PC-3 (cell line): ENCODE measurements at regions not wholly inside any gene's neighbourhood (a gene's known extent, or its start where the extent isn't known, plus 50 kb on each side); places are given as distances from the start of the nearest gene placed in this dataset.

Experiments used
- EZH2 ChIP-seq: fragments of 300-600 bp; sonication (generic); IDR thresholded peaks from one replicate; pipeline ENCODE4 v1.6.1; 2017; ENCODE audit warnings: antibody characterized with exemption, mild to moderate bottlenecking, low read length; ENCODE audit not compliant: unreplicated experiment
- EZH2phosphoT487 ChIP-seq: fragments of 300-600 bp; sonication (generic); IDR thresholded peaks from 2 replicates; pipeline ENCODE4 v1.6.1; 2018; ENCODE audit warnings: mild to moderate bottlenecking, antibody characterized with exemption, low read length, borderline replicate concordance
- TF ChIP-seq, protein P1 (sequence below): fragments of 300-600 bp; sonication (generic); conservative IDR thresholded peaks from 2 replicates; pipeline ENCODE4 v1.5.1; 2017; ENCODE audit warnings: antibody characterized with exemption, low read depth, mild to moderate bottlenecking, low read length

DNA sequence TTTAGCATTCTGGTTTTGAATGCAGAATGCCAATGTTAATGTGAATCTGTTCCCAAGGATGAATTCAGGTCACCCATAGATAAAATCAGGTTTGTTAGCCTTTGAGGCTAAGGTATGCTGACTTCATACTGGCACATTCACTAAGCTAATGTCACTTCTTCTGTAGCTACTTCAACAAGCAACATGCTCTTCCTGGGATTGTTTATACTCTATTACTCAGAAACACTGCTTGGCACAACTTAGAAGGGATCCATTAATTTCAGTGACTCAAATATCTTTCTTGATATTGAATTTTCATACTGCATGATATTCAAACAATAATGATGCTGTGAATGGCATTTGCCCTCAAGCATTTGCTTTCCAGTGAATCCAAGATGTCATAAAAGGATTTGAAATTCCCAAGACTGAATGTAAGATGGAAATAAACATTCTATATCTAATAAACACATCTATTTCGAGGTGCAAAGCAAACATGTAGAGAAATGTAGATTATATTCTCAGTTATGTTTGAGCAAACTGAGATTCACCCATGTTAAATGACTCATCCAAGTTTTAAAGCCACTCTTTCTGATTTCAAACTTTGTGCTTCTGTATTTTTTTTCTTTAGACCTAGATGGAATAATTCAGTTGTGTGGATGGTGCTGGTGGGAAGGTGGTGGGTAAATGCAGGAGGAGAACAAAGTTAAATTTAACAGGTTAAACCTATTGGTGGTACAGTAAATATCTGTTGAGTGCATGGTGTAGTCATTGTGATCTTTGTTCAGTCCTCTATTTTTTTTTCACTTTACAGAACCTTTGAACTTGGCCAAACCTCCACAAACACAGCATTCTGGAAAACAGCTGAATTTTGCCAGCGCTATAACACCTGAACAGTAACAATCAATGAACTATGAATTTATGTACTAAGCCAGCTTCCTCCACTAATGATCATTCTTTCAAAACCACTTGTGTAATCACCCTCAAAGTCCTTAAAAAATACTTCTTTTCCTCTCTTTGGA, 162.1 kb upstream of the XIRP2 start:
- TF ChIP-seq, protein P1, sequence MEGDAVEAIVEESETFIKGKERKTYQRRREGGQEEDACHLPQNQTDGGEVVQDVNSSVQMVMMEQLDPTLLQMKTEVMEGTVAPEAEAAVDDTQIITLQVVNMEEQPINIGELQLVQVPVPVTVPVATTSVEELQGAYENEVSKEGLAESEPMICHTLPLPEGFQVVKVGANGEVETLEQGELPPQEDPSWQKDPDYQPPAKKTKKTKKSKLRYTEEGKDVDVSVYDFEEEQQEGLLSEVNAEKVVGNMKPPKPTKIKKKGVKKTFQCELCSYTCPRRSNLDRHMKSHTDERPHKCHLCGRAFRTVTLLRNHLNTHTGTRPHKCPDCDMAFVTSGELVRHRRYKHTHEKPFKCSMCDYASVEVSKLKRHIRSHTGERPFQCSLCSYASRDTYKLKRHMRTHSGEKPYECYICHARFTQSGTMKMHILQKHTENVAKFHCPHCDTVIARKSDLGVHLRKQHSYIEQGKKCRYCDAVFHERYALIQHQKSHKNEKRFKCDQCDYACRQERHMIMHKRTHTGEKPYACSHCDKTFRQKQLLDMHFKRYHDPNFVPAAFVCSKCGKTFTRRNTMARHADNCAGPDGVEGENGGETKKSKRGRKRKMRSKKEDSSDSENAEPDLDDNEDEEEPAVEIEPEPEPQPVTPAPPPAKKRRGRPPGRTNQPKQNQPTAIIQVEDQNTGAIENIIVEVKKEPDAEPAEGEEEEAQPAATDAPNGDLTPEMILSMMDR: no peak
- TF ChIP-seq EZH2: no peak
- no peak for TF ChIP-seq EZH2phosphoT487
